HepG2 (cell line): ENCODE measurements at regions not wholly inside any gene's neighbourhood (a gene's known extent, or its start where the extent isn't known, plus 50 kb on each side); places are given as distances from the start of the nearest gene placed in this dataset.

ENCODE experiments used
- ARID5B ChIP-seq: IDR thresholded peaks from 2 replicates; pipeline ENCODE4 v1.4.0; 2020; ENCODE audit warnings: mild to moderate bottlenecking, missing genetic modification reagents
- ARNTL ChIP-seq: sonication (generic); formaldehyde crosslinking; IDR thresholded peaks from 2 replicates; pipeline ENCODE4 v1.4.0; 2020; ENCODE audit warnings: mild to moderate bottlenecking, missing genetic modification reagents
- ATF7-NPFF ChIP-seq: sonication (generic); formaldehyde crosslinking; IDR thresholded peaks from 2 replicates; pipeline ENCODE4 v1.8.1; 2023; ENCODE audit warnings: mild to moderate bottlenecking, low read depth, missing genetic modification reagents, moderate library complexity
- GMEB2 ChIP-seq: IDR thresholded peaks from 2 replicates; pipeline ENCODE4 v1.6.1; 2016; ENCODE audit warnings: missing biosample characterization, missing genetic modification reagents, low read depth
- HOXA3 ChIP-seq: sonication (generic); formaldehyde crosslinking; IDR thresholded peaks from 2 replicates; pipeline ENCODE4 v1.5.0; 2020; ENCODE audit warnings: missing genetic modification reagents
- MAFF ChIP-seq: IDR thresholded peaks from 2 replicates; pipeline ENCODE4 v1.6.1; 2011; ENCODE audit warnings: low read depth, low read length, improper control_type of control experiment
- PCBP2 ChIP-seq: fragments of 200-400 bp; formaldehyde crosslinking; optimal IDR thresholded peaks from 2 replicates; pipeline ENCODE3; 2018; ENCODE audit warnings: low read length, low read depth; ENCODE audit not compliant: poor library complexity, severe bottlenecking
- RERE ChIP-seq: IDR thresholded peaks from 2 replicates; pipeline ENCODE4 v1.6.1; 2016; ENCODE audit warnings: low read depth, missing genetic modification reagents, missing compliant biosample characterization
- REST ChIP-seq, 2 experiments: IDR thresholded peaks; 2 replicates each; pipeline ENCODE4 v1.6.1; 2011 to 2012; ENCODE audit warnings: low read length in 2 of 2, borderline replicate concordance in 1 of 2, low read depth in 1 of 2, mild to moderate bottlenecking in 1 of 2, moderate library complexity in 1 of 2
- RFX3 ChIP-seq: IDR thresholded peaks from 2 replicates; pipeline ENCODE4 v1.6.1; 2016; ENCODE audit warnings: missing biosample characterization, missing genetic modification reagents
- SRF ChIP-seq: IDR thresholded peaks from 2 replicates; pipeline ENCODE4 v1.6.1; 2011; ENCODE audit warnings: mild to moderate bottlenecking, low read depth, low read length, moderate library complexity
- TARDBP ChIP-seq: sonication (generic); formaldehyde crosslinking; IDR thresholded peaks from 2 replicates; pipeline ENCODE4 v1.8.0; 2022; ENCODE audit warnings: mild to moderate bottlenecking, missing genetic modification reagents
- ZC3H13 ChIP-seq: sonication (generic); formaldehyde crosslinking; IDR thresholded peaks from 2 replicates; pipeline ENCODE4 v1.8.1; 2023; ENCODE audit warnings: mild to moderate bottlenecking, missing genetic modification reagents, moderate library complexity
- ZNF12 ChIP-seq: sonication (generic); formaldehyde crosslinking; IDR thresholded peaks from 2 replicates; pipeline ENCODE4 v1.5.0; 2020; ENCODE audit warnings: missing genetic modification reagents

- TF ChIP-seq ZNF12 (CRISPR knock-in tag), result peak; percentile 68; the same call in 1 of the 2 replicates
- TF ChIP-seq ARID5B (CRISPR knock-in tag), result peak; percentile 99
- TF ChIP-seq ZC3H13 (CRISPR knock-in tag), result no peak; the same call in 1 of the 2 replicates
- TF ChIP-seq PCBP2, result no peak
- TF ChIP-seq MAFF, result peak; percentile 38
- TF ChIP-seq ARNTL (CRISPR knock-in tag), result peak; percentile 98
- TF ChIP-seq SRF, result no peak
- no peak for TF ChIP-seq ATF7-NPFF
- TF ChIP-seq GMEB2 (CRISPR knock-in tag), result no peak; the same call in 1 of the 2 replicates
- TF ChIP-seq REST (IDR thresholded peaks at IDR 0.05; ENCODE audit: borderline replicate concordance in 1 of 2, low read depth in 1 of 2, low read length in 2 of 2), result 0 out of 4 replicates have a peak, but pooled peaks of 1 of the 2 experiments have one; percentile 44
- no peak for TF ChIP-seq RFX3 (CRISPR knock-in tag)
- peak; percentile 89 for TF ChIP-seq RERE (CRISPR knock-in tag)
- peak; percentile 93 for TF ChIP-seq TARDBP (CRISPR knock-in tag)
- TF ChIP-seq HOXA3 (CRISPR knock-in tag), result peak; percentile 94
These were observed 72.5 kb upstream of the ID2 start (continued) for GRCh38 chr2:8609357-8609811.
